GM21526 (cell line): ENCODE measurements at regions not wholly inside any gene's neighbourhood (a gene's known extent, or its start where the extent isn't known, plus 50 kb on each side); places are given as distances from the start of the nearest gene placed in this dataset.

ENCODE experiments used
- ATAC-seq: cut with Tn5 transposase; IDR thresholded peaks from one replicate; pipeline ENCODE4 v1.9.1; 2021; ENCODE audit warnings: moderate library complexity; ENCODE audit not compliant: unreplicated experiment, low FRiP score

DNA sequence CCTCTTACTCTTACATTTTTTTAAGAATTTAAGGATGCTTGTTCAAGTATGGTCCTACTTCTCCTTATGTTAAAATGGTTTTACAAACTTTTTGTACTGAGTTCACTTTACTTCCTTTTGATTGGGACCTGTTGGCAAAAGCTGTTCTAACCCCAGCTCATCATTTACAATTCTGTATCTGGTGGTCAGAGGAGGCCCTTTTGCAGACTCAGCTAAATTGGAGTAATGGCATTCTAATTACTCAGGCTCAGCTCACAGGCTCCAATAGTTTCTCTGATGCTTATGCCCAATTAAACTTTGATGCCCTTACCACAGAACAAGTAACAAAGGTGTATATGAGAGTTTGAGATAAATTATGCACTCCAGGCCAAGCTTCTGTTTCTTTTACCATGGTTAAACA lies 1632.0 kb downstream of the UQCRFS1 start:
- ATAC-seq, result no peak
